SK-N-SH (cell line): ENCODE measurements at regions not wholly inside any gene's neighbourhood (a gene's known extent, or its start where the extent isn't known, plus 50 kb on each side); places are given as distances from the start of the nearest gene placed in this dataset.
"Not testable (repeated sequence)": the region's sequence is repeated elsewhere in the genome, so short reads cannot be mapped to it uniquely, and the experiment has no call there.

Experiments used
- CTCF ChIA-PET: fragments of 300-600, 350-600 bp; formaldehyde crosslinking; extraction: SDS; loops from one replicate; lab custom pipeline; 2021; lab: Yijun Ruan, JAX
- POLR2A ChIA-PET: fragments of 350-600 bp; sonication (Branson Sonifier 250); formaldehyde crosslinking; extraction: SDS; loops from one replicate; lab custom pipeline; 2020; ENCODE audit warnings: antibody characterized with exemption, inconsistent platforms; lab: Yijun Ruan, JAX
- DNase-seq: peaks from one replicate; pipeline ENCODE4 v3.0.0; 2012
- H2AFZ ChIP-seq: fragments of 200-600 bp; sonication (generic); 2 replicates; pipeline ENCODE4 v1.8.1; 2016; ENCODE audit warnings: antibody characterized with exemption, mild to moderate bottlenecking, low read depth
- H3F3A ChIP-seq: fragments of 200-600 bp; sonication (generic); replicated peaks from 2 replicates; pipeline ENCODE3; 2016; ENCODE audit warnings: antibody characterized with exemption, mild to moderate bottlenecking; ENCODE audit not compliant: insufficient read depth
- H3K27ac ChIP-seq, 2 experiments: fragments of 200-500 bp in 1 of 2; fragments of 200-600 bp in 1 of 2; sonication (Bioruptor generic) in 1 of 2; sonication (generic), shearing (Covaris generic) in 1 of 2; 2 replicates each; pipeline versions ENCODE4 v1.5.1 to v1.6.1; 2014 to 2016; ENCODE audit warnings: low read depth in 2 of 2, inconsistent platforms in 1 of 2, low read length in 1 of 2, mild to moderate bottlenecking in 1 of 2, mixed read lengths in 1 of 2
- H3K27me3 ChIP-seq: fragments of 200-600 bp; sonication (generic), shearing (Covaris generic); 2 replicates; pipeline ENCODE4 v1.6.1; 2016; ENCODE audit warnings: mixed run types; ENCODE audit not compliant: insufficient read depth
- H3K36me3 ChIP-seq, 2 experiments: fragments of 200-500 bp in 1 of 2; fragments of 200-600 bp in 1 of 2; sonication (Bioruptor generic) in 1 of 2; sonication (generic) in 1 of 2; replicated peaks in 1 of 2; 2 replicates each; pipeline versions ENCODE3 to v1.5.1; 2014 to 2016; ENCODE audit warnings: low read length in 1 of 2, mild to moderate bottlenecking in 1 of 2; ENCODE audit not compliant: insufficient read depth in 2 of 2, control insufficient read depth in 1 of 2
- H3K4me1 ChIP-seq, 2 experiments: fragments of 200-500 bp in 1 of 2; fragments of 200-600 bp in 1 of 2; sonication (Bioruptor generic) in 1 of 2; sonication (generic), shearing (Covaris generic) in 1 of 2; 2 replicates each; pipeline versions ENCODE4 v1.5.1 to v1.6.1; 2014 to 2016; ENCODE audit warnings: low read depth in 1 of 2, low read length in 1 of 2, mixed run types in 1 of 2; ENCODE audit not compliant: insufficient read depth in 2 of 2, control insufficient read depth in 1 of 2
- H3K4me2 ChIP-seq: fragments of 200-600 bp; sonication (generic), shearing (Covaris generic); 2 replicates; pipeline ENCODE4 v1.6.1; 2017; ENCODE audit warnings: mixed run types
- H3K4me3 ChIP-seq, 2 experiments: fragments of 200-500 bp in 1 of 2; fragments of 200-600 bp in 1 of 2; sonication (Bioruptor generic) in 1 of 2; sonication (generic), shearing (Covaris generic) in 1 of 2; 2 replicates each; pipeline versions ENCODE4 v1.5.1 to v1.8.1; 2014 to 2016; ENCODE audit warnings: low read depth in 2 of 2, inconsistent platforms in 1 of 2, low read length in 1 of 2, mild to moderate bottlenecking in 1 of 2, mixed read lengths in 1 of 2, moderate library complexity in 1 of 2
- H3K79me2 ChIP-seq: fragments of 200-600 bp; sonication (generic); 2 replicates; pipeline ENCODE4 v1.8.1; 2017; ENCODE audit warnings: mild to moderate bottlenecking; ENCODE audit not compliant: insufficient read depth
- H3K9ac ChIP-seq: fragments of 200-600 bp; sonication (generic); 2 replicates; pipeline ENCODE4 v1.6.1; 2017; ENCODE audit warnings: mixed run types
- H3K9me2 ChIP-seq: fragments of 200-600 bp; sonication (generic); 2 replicates; pipeline ENCODE4 v1.6.1; 2017; ENCODE audit warnings: mixed run types
- H3K9me3 ChIP-seq: fragments of 200-600 bp; sonication (generic); 2 replicates; pipeline ENCODE4 v1.6.1; 2017; ENCODE audit warnings: mixed run types, mild to moderate bottlenecking, moderate library complexity
- H4K20me1 ChIP-seq: fragments of 200-600 bp; sonication (generic); 2 replicates; pipeline ENCODE4 v1.6.1; 2017; ENCODE audit warnings: mild to moderate bottlenecking, mixed run types; ENCODE audit not compliant: insufficient read depth
- CTCF ChIP-seq: fragments of 200-600 bp; sonication (generic); IDR thresholded peaks from 2 replicates; pipeline ENCODE4 v1.6.1; 2017; ENCODE audit warnings: antibody characterized with exemption, mild to moderate bottlenecking, moderate library complexity
- ELF1 ChIP-seq: IDR thresholded peaks from 2 replicates; pipeline ENCODE4 v1.4.0; 2012
- FOXM1 ChIP-seq: IDR thresholded peaks from 2 replicates; pipeline ENCODE4 v1.4.0; 2012; ENCODE audit warnings: low read depth, mild to moderate bottlenecking
- MXI1 ChIP-seq: IDR thresholded peaks from 2 replicates; pipeline ENCODE4 v1.6.1; 2012; ENCODE audit warnings: mild to moderate bottlenecking, low read depth, low read length, improper control_type of control experiment
- RCOR1 ChIP-seq: fragments of 150-350 bp; IDR thresholded peaks from 2 replicates; pipeline ENCODE4 v1.6.1; 2017; ENCODE audit warnings: antibody characterized with exemption, low read length
- WGBS: methylation state at CpG from one replicate; pipeline ENCODE4 v1.1.6; 2017; ENCODE audit warnings: low lambda C conversion rate; 5-methylcytosine and 5-hydroxymethylcytosine counted together
- TF ChIP-seq, protein P1 (sequence below): IDR thresholded peaks from 2 replicates; pipeline ENCODE4 v1.4.0; 2012; ENCODE audit warnings: low read depth
- TF ChIP-seq, protein P2 (sequence below): IDR thresholded peaks from 2 replicates; pipeline ENCODE4 v1.4.0; 2012; ENCODE audit warnings: low read depth, borderline replicate concordance

DNA sequence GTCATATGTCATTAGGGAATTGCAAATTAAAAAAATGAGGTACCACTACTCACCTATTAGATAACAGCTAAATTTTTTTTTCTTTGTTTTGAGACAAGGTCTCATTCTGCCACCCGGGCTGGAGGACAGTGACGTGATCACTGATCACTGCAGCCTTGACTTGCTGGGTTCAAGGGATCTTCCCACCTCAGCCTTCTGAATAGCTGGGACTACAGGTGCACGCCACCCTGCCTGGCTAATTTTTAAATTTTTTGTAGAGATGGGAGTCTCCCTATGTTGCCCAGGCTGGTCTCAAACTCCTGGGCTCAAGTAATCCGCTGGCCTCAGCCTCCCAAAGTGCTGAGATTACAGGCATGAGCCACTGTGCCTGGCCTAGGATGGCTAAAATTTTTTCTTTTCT is 57.1 kb upstream of the NCOA3 start (continued):
- TF ChIP-seq CTCF (no peak), RCOR1 (no peak)
- TF ChIP-seq, protein P1, sequence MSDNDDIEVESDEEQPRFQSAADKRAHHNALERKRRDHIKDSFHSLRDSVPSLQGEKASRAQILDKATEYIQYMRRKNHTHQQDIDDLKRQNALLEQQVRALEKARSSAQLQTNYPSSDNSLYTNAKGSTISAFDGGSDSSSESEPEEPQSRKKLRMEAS = no peak

DNA sequence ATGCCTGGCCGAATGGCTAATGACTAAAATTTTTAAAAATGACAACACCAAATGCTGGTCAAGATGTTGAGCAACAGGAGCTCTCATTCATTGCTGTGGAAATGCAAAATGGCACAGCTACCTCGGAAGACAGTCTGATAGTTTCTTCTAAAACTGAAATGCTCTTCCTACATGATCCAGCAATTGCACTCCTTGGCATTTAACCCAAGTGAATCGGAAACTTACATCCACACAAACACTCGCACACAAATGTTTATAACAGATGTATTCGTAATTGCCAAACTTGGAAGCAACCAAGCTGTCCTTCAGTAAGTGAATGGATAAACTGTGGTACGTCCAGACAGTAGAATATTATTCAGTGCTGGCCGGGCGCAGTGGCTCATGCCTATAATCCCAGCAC is 56.4 kb upstream of the NCOA3 start:
- Histone ChIP-seq H3F3A (peaks cover 7% of the 10 kb centered on the region), H3K27me3 (no peaks in the 10 kb centered on the region), H3K79me2 (no peaks in the 10 kb centered on the region), H3K36me3 (no peaks in the 10 kb centered on the region), H3K27ac (no peak overlapping the region), H3K9me2 (no peaks in the 10 kb centered on the region), H3K4me1 (no peaks in the 10 kb centered on the region), H3K9me3 (no peaks in the 10 kb centered on the region), H2AFZ (no peak overlapping the region), H3K9ac (no peak overlapping the region), H4K20me1 (no peaks in the 10 kb centered on the region), H3K4me2 (no peak overlapping the region), H3K4me3 (no peak overlapping the region)
- TF ChIP-seq ELF1 = no peak
- no peak for TF ChIP-seq FOXM1
- no peak for TF ChIP-seq MXI1
- TF ChIP-seq, protein P2, sequence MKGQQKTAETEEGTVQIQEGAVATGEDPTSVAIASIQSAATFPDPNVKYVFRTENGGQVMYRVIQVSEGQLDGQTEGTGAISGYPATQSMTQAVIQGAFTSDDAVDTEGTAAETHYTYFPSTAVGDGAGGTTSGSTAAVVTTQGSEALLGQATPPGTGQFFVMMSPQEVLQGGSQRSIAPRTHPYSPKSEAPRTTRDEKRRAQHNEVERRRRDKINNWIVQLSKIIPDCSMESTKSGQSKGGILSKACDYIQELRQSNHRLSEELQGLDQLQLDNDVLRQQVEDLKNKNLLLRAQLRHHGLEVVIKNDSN = no peak
- no peak for DNase-seq
- CTCF ChIA-PET = no interaction called here
- WGBS = 94% methylated on average over 8 of the region's 8 CpGs
- POLR2A ChIA-PET = no interaction called here

DNA sequence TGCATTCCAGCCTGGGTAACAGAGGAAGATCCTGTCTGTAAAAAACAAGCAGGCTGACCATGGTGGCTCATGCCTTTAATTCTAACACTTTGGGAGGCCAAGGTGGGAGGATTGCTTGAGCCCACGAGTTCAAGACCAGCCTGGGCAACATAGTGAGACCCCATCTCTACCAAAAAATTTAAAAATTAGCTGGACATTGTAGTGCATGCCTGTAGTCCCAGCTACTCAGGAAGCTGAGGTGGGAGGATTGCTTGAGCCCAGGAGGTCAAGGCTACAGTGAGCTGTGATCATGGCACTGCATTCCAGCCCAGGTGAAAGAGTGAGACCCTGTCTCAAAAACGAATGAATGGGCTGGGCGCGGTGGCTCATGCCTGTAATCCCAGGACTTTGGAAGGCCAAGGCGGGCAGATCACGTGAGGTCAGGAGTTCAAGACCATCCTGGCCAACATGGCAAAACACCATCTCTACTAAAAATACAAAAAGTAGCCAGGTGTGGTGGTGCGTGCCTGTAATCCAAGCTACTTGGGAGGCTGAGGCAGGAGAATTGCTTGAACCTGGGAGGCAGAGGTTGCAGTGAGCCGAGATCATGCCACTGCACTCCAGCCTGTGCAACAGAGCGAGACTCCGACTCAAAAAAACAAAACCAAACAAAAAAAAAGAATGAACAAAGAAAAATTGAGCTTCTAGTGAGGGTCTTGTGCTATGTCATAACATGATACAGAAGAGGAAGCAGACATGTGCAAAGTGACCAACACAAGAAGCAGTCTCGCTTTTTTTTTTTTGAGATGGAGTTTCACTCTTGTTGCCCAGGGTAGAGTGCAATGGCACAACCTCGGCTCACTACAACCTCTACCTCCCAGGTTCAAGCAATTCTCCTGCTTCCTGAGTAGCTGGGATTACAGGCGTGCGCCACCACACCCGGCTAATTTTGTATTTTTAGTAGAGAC is 54.1 kb upstream of the NCOA3 start:
- DNase-seq, H4K20me1 ChIP-seq, H3K79me2 ChIP-seq, H3K4me3 ChIP-seq, H3K27me3 ChIP-seq, H3F3A ChIP-seq, H3K9me3 ChIP-seq, CTCF ChIA-PET, H3K9me2 ChIP-seq, H2AFZ ChIP-seq, H3K9ac ChIP-seq, H3K27ac ChIP-seq, H3K4me1 ChIP-seq, H3K4me2 ChIP-seq, H3K36me3 ChIP-seq: not testable (repeated sequence)
- POLR2A ChIA-PET = interaction anchor here (0.7 kb wide), 1 partner anchor 54 kb away, joined by 3 read pairs; the partner anchor contains the start of gene NCOA3
- WGBS = 92% methylated on average over 15 of the region's 15 CpGs
